ENCODE measurements at regions not wholly inside any gene's neighbourhood (a gene's known extent, or its start where the extent isn't known, plus 50 kb on each side); places are given as distances from the start of the nearest gene placed in this dataset.
A peak's percentile ranks its signal among the peaks of the same experiment; 100 is the strongest.
"Not testable (repeated sequence)": the region's sequence is repeated elsewhere in the genome, so short reads cannot be mapped to it uniquely, and the experiment has no call there.

- no peak for DNase-seq
Measured at GRCh38 chr13:26883613-26884257, 123.1 kb upstream of the GPR12 start.

DNA sequence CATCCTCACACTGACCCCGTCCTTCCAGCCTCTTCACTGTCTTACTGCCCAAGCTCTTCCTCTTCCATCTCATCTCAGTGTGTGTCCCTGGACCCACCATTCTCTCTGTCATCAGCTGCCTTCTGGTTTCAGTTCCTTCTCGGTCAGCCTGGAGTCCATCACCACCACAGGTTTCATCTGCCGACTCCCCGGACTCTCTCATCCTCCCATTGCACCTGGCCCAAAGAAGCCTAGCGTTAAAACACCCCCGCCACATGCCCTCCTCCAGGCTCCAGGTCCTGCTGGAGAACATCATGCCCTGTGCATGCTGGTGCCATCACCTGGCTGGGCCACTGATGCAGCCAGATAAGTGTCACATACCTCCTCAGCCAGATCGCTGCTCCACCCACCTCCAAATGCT lies 122.1 kb upstream of the GPR12 start:
- no peak for DNase-seq

- no peak for DNase-seq
Measured at GRCh38 chr13:26881154-26881553, 120.6 kb upstream of the GPR12 start.

DNA sequence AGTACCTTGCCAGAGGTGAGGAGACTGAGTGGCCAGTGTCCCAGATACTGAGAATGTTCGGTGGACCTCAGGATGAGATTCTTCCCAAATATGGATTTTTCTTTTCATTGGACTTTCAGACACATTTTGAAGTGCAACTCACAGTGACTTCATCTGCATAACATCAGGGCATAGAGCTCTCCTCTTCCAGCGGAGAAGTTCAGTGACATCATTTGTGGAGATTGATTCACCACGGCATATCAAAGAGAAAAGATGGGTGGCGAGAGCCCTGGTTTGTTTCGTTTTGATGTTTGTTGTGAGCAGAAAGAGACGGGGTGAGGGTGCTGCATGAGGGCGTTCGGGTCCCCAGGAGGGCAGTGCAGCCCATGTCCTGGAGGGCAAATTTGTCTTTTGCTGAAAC lies 120.1 kb upstream of the GPR12 start:
- DNase-seq, result no peak

- no peak for DNase-seq
Measured at GRCh38 chr13:26878438-26878837, 117.9 kb upstream of the GPR12 start.

DNA sequence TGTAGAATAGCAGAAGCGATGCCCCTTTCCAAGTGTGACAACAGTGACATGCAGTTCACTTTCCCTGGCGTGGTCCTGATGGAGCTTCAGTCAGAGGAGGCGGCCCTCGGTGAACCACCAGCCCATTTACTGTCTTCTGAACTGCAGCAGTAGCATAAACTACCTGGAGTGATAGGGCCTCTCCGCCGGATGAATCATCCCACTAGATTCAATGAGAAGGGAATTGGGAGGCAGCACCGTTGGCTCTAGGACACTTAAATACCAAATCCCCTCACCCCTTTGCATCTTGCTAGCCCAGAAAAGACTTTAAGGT lies 112.8 kb upstream of the GPR12 start:
- no peak for DNase-seq

DNA sequence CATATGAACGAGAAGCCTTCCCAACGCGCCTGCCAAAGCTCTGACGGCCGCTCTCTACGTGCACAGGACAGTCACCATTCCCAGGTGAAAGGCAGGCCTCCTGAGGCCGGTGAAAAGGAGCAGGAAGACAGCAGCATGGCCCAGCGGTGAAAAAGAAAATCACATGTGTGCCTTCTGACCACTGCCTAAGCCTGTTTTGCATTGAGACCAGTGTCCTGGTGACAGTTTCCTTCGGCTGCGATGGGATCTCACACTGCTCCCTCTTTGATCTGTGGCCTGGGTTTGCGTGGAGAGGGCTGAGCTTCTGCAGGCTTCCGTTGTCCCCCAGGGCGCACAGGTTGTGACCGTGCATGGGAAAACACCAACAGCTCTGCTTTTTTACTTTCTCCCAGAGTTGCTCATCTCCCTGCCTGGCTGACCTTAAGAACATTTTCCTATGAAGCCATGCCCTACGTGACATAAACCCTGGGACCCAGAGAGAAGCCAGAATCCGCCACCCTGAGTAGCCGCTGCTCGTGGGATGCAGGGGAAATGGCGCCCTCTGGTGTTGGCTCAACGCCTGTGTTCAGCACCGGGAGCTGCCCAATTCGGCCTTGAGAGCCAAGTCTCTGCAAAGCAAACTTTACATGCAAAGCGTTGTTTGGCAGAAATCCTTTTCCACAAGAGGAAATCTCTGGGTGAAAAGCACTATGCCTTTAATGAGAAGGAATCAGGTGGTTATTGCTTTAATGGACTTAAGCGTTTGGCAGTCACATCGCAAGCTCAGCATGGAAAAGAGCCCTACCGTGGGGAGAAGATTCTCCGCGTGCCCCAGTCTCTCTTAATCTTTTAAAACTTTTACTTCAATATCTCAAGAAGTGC lies 112.2 kb upstream of the GPR12 start:
- peak; percentile 7 for DNase-seq

GRCh38 chr13:26867451-26868091 lies 107.0 kb upstream of the GPR12 start:
- DNase-seq, result no peak

DNA sequence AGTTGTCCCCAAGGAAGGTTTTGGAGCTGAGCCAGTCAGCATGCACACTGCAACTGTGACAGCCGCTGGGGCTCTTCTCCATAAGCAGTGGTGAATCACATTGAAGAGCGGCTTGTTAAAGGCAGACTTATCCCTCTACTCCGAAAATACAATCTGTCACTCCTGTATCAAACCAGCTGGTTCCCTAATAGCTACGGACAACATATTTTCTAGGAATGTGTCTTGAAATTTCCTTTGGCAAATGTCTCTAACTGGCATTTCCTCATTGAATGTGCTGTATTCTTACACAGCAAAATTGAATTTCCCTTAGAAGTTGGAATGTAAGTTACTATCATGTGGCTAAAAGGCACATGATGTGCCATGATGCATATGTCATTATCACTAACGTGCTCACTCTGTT lies 104.0 kb upstream of the GPR12 start:
- no peak for DNase-seq

GRCh38 chr13:26861941-26862340 lies 101.4 kb upstream of the GPR12 start:
- DNase-seq, result no peak

DNA sequence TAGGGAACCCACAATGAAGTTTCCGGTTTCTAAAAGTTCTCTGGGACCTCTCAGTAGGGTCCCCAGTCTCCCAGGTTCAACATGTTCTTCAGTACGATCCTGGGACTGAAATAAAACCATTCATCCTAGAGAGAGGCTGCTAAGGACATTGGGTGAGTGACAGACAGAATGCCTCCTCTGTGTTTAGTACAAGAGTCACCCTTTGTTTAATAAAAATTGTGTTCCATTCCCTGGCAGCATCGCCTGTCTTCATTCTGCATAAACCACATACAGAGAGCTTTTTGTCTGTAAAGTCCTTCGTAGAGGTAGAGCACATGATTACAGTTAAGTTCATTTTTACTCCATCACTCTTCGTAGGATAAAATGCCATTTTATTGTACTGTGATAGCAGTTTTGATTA lies 95.3 kb upstream of the GPR12 start:
- DNase-seq, result no peak

- no peak for DNase-seq
Measured at GRCh38 chr13:26855071-26855470, 94.5 kb upstream of the GPR12 start.

DNA sequence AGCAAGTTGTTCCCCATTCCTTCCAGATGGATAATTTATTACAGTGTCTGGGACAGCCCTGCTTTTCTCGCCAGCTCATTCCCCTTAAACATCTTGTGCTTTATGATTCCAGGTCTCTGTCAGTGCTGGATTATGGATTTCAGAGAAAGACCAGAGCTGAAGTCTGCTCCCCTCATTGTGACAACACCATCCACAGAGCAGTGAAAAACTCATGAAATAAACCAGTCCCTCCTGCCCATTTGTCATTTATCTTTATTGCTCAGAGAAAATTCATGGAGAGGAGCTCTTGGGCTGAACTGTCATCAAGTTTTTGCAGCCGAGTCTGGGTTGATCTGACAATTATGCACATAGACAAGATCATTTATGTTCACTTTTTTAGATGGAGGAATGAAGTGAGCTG lies 92.7 kb upstream of the GPR12 start:
- no peak for DNase-seq

GRCh38 chr13:26847281-26847680 lies 86.7 kb upstream of the GPR12 start:
- DNase-seq, result no peak

DNA sequence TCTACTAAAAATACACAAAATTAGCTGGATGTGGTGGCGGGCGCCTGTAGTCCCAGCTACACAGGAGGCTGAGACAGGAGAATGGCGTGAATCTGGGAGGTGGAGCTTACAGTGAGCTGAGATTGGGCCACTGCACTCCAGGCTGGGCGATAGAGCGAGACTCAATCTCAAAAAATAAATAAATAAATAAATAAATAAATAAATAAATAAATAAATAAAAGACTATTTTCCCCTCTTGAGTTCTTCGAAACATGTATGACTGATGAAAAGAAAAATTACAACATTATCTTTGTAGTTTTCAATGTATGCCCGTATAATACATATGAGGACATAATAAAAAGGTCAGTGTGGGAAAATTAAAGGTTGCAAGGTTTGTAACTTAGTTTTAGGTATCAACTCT lies 84.5 kb upstream of the GPR12 start:
- not testable (repeated sequence) for DNase-seq

DNA sequence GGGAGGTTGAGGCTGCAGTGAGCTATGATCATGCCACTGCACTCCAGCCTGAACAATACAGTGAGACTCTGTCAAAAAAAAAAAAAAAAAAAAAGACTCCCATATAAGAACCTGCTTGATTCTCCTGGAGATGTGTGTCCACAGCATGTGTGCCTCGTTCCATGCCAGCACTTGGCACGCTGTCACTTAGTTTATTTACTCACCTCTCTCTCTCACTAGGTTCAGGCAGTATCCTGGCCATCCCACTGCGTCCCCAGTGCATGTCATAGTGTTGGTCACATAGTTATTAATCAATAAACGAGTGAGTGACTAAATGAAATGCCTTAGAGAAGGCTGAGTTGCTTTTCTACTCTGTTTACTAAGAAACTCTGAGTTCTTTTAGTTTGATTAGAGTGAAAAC lies 79.1 kb upstream of the GPR12 start:
- DNase-seq, result no peak

GRCh38 chr13:26838821-26839220 lies 78.2 kb upstream of the GPR12 start:
- no peak for DNase-seq

GRCh38 chr13:26837997-26838396 lies 77.4 kb upstream of the GPR12 start:
- no peak for DNase-seq

- DNase-seq, result no peak
Measured at GRCh38 chr13:26837102-26837501, 76.5 kb upstream of the GPR12 start.

- no peak for DNase-seq
Measured at GRCh38 chr13:26836626-26837025, 76.0 kb upstream of the GPR12 start.

- DNase-seq, result no peak
Measured at GRCh38 chr13:26834646-26835045, 74.1 kb upstream of the GPR12 start.

GRCh38 chr13:26831336-26831908 lies 70.8 kb upstream of the GPR12 start:
- DNase-seq, result no peak

DNA sequence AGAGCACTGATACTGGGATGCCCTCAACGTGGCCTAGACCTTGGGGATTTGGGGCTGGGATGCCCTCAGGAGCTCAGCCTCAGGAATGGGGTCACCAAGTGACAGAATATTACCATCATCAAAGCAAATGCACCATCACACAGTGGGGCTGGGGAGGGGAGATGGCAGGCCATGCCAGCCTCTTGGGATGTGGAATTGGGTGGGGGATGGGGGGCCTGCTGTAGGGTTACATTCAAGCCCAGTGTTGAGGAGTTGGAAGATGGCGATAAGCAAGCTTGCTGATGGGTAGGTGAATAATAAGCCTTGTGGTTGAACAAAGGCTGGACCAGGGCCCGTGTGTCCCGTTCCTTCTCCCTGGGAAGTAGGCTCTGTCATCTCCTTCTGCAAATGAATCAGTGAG lies 69.1 kb upstream of the GPR12 start:
- DNase-seq, result no peak

- no peak for DNase-seq
Measured at GRCh38 chr13:26824581-26824980, 64.0 kb upstream of the GPR12 start.

All from central memory CD4-positive, alpha-beta T cell (primary cell).